Mesothelial cell of epicardium (in vitro differentiated cells): ENCODE measurements at regions not wholly inside any gene's neighbourhood (a gene's known extent, or its start where the extent isn't known, plus 50 kb on each side); places are given as distances from the start of the nearest gene placed in this dataset.

ENCODE experiments used
- DNase-seq, 2 experiments: peaks; one replicate each; pipeline ENCODE4 v3.0.0; 2021; ENCODE audit warnings: low spot score in 2 of 2; ENCODE audit not compliant: unreplicated experiment in 2 of 2
- H3K27ac Mint-ChIP-seq: 2 replicates; pipeline ENCODE4 v1.8.0; 2021; ENCODE audit warnings: mixed read lengths
- H3K27me3 Mint-ChIP-seq: 2 replicates; pipeline ENCODE4 v1.8.0; 2021; ENCODE audit warnings: low read depth, mixed read lengths
- H3K36me3 Mint-ChIP-seq: 2 replicates; pipeline ENCODE4 v1.8.0; 2021; ENCODE audit warnings: mixed read lengths
- H3K4me1 Mint-ChIP-seq: 2 replicates; pipeline ENCODE4 v1.8.0; 2021; ENCODE audit warnings: mixed read lengths
- H3K4me3 Mint-ChIP-seq: 2 replicates; pipeline ENCODE4 v1.8.0; 2021; ENCODE audit warnings: mild to moderate bottlenecking, moderate library complexity, mixed read lengths
- H3K9me3 Mint-ChIP-seq: 2 replicates; pipeline ENCODE4 v1.8.0; 2021; ENCODE audit warnings: mixed read lengths
- CTCF ChIP-seq: fragments of 200-600 bp; sonication (generic); IDR thresholded peaks from one replicate; pipeline ENCODE4 v1.5.0; 2021; ENCODE audit warnings: antibody characterized with exemption; ENCODE audit not compliant: unreplicated experiment

- Mint-ChIP-seq H3K27ac (no peak overlapping the region), H3K9me3 (peaks cover 26% of the 10 kb centered on the region), H3K4me3 (no peak overlapping the region), H3K36me3 (peaks cover 5% of the 10 kb centered on the region), H3K27me3 (no peaks in the 10 kb centered on the region), H3K4me1 (no peaks in the 10 kb centered on the region)
- no peak for DNase-seq
- no peak for TF ChIP-seq CTCF
Measured at GRCh38 chr6:4446982-4447381, 311.6 kb upstream of the ECI2 start.

GRCh38 chr6:4441981-4442434, 306.6 kb upstream of the ECI2 start:
- TF ChIP-seq CTCF = no peak
- no peaks in the 10 kb centered on the region for H3K27me3 Mint-ChIP-seq
- peaks cover 28% of the 10 kb centered on the region for H3K9me3 Mint-ChIP-seq
- DNase-seq = no peak
- H3K27ac Mint-ChIP-seq = no peak overlapping the region
- no peaks in the 10 kb centered on the region for H3K4me1 Mint-ChIP-seq
- H3K36me3 Mint-ChIP-seq = no peaks in the 10 kb centered on the region
- H3K4me3 Mint-ChIP-seq = no peak overlapping the region

GRCh38 chr6:4439159-4439558, 303.8 kb upstream of the ECI2 start:
- H3K36me3 Mint-ChIP-seq = no peaks in the 10 kb centered on the region
- no peak overlapping the region for H3K27ac Mint-ChIP-seq
- H3K9me3 Mint-ChIP-seq = peaks cover 25% of the 10 kb centered on the region
- no peak for DNase-seq
- no peak overlapping the region for H3K4me3 Mint-ChIP-seq
- peaks cover 9% of the 10 kb centered on the region for H3K4me1 Mint-ChIP-seq
- H3K27me3 Mint-ChIP-seq = no peaks in the 10 kb centered on the region
- TF ChIP-seq CTCF = no peak

GRCh38 chr6:4437342-4437741, 302.0 kb upstream of the ECI2 start:
- no peak for TF ChIP-seq CTCF
- H3K27me3 Mint-ChIP-seq = no peaks in the 10 kb centered on the region
- H3K9me3 Mint-ChIP-seq = peaks cover 19% of the 10 kb centered on the region
- no peak overlapping the region for H3K27ac Mint-ChIP-seq
- no peaks in the 10 kb centered on the region for H3K36me3 Mint-ChIP-seq
- H3K4me3 Mint-ChIP-seq = no peak overlapping the region
- DNase-seq = no peak
- peaks cover 9% of the 10 kb centered on the region for H3K4me1 Mint-ChIP-seq

GRCh38 chr6:4435981-4436445, 300.6 kb upstream of the ECI2 start:
- no peak for TF ChIP-seq CTCF
- H3K27ac Mint-ChIP-seq = peak overlapping the region; percentile 54
- H3K36me3 Mint-ChIP-seq = no peaks in the 10 kb centered on the region
- no peak for DNase-seq
- H3K4me1 Mint-ChIP-seq = peaks cover 9% of the 10 kb centered on the region
- peaks cover 19% of the 10 kb centered on the region for H3K9me3 Mint-ChIP-seq
- no peak overlapping the region for H3K4me3 Mint-ChIP-seq
- no peaks in the 10 kb centered on the region for H3K27me3 Mint-ChIP-seq

- no peak overlapping the region for H3K27ac Mint-ChIP-seq
- peaks cover 9% of the 10 kb centered on the region for H3K4me1 Mint-ChIP-seq
- peaks cover 20% of the 10 kb centered on the region for H3K9me3 Mint-ChIP-seq
- DNase-seq = no peak
- no peaks in the 10 kb centered on the region for H3K36me3 Mint-ChIP-seq
- no peaks in the 10 kb centered on the region for H3K27me3 Mint-ChIP-seq
- no peak for TF ChIP-seq CTCF
- no peak overlapping the region for H3K4me3 Mint-ChIP-seq
Measured at GRCh38 chr6:4434655-4435054, 299.3 kb upstream of the ECI2 start.
